CD4-positive, alpha-beta T cell (primary cell): ENCODE measurements at regions not wholly inside any gene's neighbourhood (a gene's known extent, or its start where the extent isn't known, plus 50 kb on each side); places are given as distances from the start of the nearest gene placed in this dataset.

Source experiments
- ATAC-seq: fragments of 200-7000 bp; cut with Tn5 transposase; one replicate; pipeline ENCODE4 v1.10.0; 2022; ENCODE audit warnings: mild to moderate bottlenecking; ENCODE audit not compliant: poor library complexity
- CTCF ChIA-PET: fragments of 350-600 bp; sonication (Branson Sonifier 250); formaldehyde crosslinking; loops from one replicate; lab custom pipeline; 2021; ENCODE audit warnings: antibody characterized with exemption, inconsistent platforms; lab: Charles Lee
- POLR2A ChIA-PET: fragments of 350-600 bp; sonication (Branson Sonifier 250); formaldehyde crosslinking; loops from one replicate; lab custom pipeline; 2021; ENCODE audit warnings: antibody characterized with exemption, inconsistent platforms; lab: Charles Lee
- DNase-seq, 14 experiments: peaks; one replicate each; pipeline ENCODE4 v3.0.0-alpha.2; 2013 to 2020; ENCODE audit warnings: mixed read lengths in 2 of 14
- H3K27ac ChIP-seq, 2 donors: one replicate each; pipeline versions ENCODE4 v1.5.1 to v1.7.0; 2013; ENCODE audit warnings: low read length in 2 of 2, low read depth in 1 of 2, mild to moderate bottlenecking in 1 of 2
- H3K27me3 ChIP-seq, 2 experiments: 1 replicate in 1 of 2; 2 replicates in 1 of 2; pipeline versions ENCODE4 v1.6.1 to v1.7.0; 2013; ENCODE audit warnings: low read length in 2 of 2, control low read depth in 1 of 2, mild to moderate bottlenecking in 1 of 2, moderate library complexity in 1 of 2; ENCODE audit not compliant: insufficient read depth in 2 of 2, control insufficient read depth in 1 of 2
- H3K36me3 ChIP-seq: one replicate; pipeline ENCODE4 v1.6.1; 2013; ENCODE audit warnings: low read length, control low read depth; ENCODE audit not compliant: insufficient read depth
- H3K4me1 ChIP-seq: one replicate; pipeline ENCODE4 v1.6.1; 2013; ENCODE audit warnings: low read length, control low read depth; ENCODE audit not compliant: insufficient read depth
- H3K4me3 ChIP-seq: one replicate; pipeline ENCODE4 v1.5.1; 2013; ENCODE audit warnings: mild to moderate bottlenecking, low read length, moderate library complexity
- H3K9me3 ChIP-seq, 2 experiments: 1 replicate in 1 of 2; 2 replicates in 1 of 2; pipeline versions ENCODE4 v1.6.1 to v1.7.0; 2013; ENCODE audit warnings: low read length in 2 of 2, mild to moderate bottlenecking in 2 of 2, control low read depth in 1 of 2, moderate library complexity in 1 of 2; ENCODE audit not compliant: control insufficient read depth in 1 of 2, insufficient read depth in 1 of 2
- H3K27ac Mint-ChIP-seq: one replicate; pipeline ENCODE4 v1.8.0; 2020; ENCODE audit warnings: mixed read lengths
- H3K27me3 Mint-ChIP-seq: one replicate; pipeline ENCODE4 v1.8.0; 2021; ENCODE audit warnings: mixed read lengths
- H3K36me3 Mint-ChIP-seq: one replicate; pipeline ENCODE4 v1.8.0; 2021; ENCODE audit warnings: low read depth, mixed read lengths
- H3K4me1 Mint-ChIP-seq: one replicate; pipeline ENCODE4 v1.8.0; 2021; ENCODE audit warnings: low read depth, mixed read lengths
- H3K4me3 Mint-ChIP-seq: one replicate; pipeline ENCODE4 v1.8.0; 2020; ENCODE audit warnings: mild to moderate bottlenecking, mixed read lengths
- H3K9me3 Mint-ChIP-seq: one replicate; pipeline ENCODE4 v1.8.0; 2020; ENCODE audit warnings: mixed read lengths
- intact Hi-C, 2 experiments: fragments of 100-400 bp; cut with DNase I in 1 of 2; cut with micrococcal nuclease in 1 of 2; formaldehyde crosslinking; loops; one replicate each; pipeline versions ENCODE4 v1.15.1 to v1.9.0; 2023 to 2025; cut with DNase I, micrococcal nuclease
- TF ChIP-seq, protein P1 (sequence below): fragments of 200-600 bp; IDR thresholded peaks from one replicate; pipeline ENCODE4 v1.8.0; 2022; ENCODE audit warnings: antibody characterized with exemption, mild to moderate bottlenecking

DNA sequence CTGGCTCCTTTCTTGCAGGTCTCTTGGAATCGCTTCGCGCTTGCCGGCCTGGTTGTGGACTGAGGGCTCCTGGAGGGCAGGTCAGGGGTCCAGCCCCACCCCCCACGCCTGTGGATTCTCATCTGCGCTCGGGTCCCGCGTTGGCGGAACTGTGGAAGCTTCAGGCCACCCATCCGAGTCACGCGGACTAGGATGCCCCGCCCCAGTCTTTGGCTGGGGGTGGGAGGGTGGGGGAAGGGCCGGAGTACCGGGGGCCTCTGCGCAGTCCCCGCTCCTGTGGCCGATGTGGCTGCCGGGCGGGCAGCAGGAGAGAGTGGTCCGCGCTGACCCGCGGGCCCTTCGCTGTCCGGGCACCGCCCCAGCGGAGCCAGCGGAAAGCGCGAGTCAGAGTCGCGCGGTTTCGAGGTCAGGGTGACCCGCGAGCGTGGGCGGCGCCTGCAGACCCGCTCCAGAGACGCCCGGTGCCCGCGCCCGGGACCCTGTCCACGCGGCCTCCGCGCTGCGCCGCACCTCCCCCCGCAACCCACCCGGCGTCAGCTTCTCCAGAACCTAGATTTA lies 114.2 kb downstream of the KLF13 start:
- DNase-seq (peak in 9 of 14 experiments; percentile 29 to 69 (median 51)), ATAC-seq (peak; percentile 45)
- Mint-ChIP-seq H3K27me3 (no peaks in the 10 kb centered on the region), H3K9me3 (no peaks in the 10 kb centered on the region), H3K4me3 (peak overlapping the region; percentile 75), H3K27ac (peak overlapping the region; percentile 98), H3K36me3 (no peaks in the 10 kb centered on the region), H3K4me1 (peaks cover 61% of the 10 kb centered on the region)
- H3K27ac ChIP-seq = peak overlapping the region; percentile 25 to 47
- intact Hi-C loops = no loop called here
- H3K36me3 ChIP-seq = no peaks in the 10 kb centered on the region
- POLR2A ChIA-PET = interaction anchor here (0.8 to 8.1 kb wide), 12 partner anchors 8 to 176 kb away, joined by 3 to 105 read pairs (median 5); partner anchors contain the start of gene KLF13
- H3K27me3 ChIP-seq = no peaks in the 10 kb centered on the region
- peak overlapping the region; percentile 48 for H3K4me3 ChIP-seq
- no peaks in the 10 kb centered on the region for H3K9me3 ChIP-seq
- peaks cover 68% of the 10 kb centered on the region for H3K4me1 ChIP-seq
- TF ChIP-seq, protein P1, sequence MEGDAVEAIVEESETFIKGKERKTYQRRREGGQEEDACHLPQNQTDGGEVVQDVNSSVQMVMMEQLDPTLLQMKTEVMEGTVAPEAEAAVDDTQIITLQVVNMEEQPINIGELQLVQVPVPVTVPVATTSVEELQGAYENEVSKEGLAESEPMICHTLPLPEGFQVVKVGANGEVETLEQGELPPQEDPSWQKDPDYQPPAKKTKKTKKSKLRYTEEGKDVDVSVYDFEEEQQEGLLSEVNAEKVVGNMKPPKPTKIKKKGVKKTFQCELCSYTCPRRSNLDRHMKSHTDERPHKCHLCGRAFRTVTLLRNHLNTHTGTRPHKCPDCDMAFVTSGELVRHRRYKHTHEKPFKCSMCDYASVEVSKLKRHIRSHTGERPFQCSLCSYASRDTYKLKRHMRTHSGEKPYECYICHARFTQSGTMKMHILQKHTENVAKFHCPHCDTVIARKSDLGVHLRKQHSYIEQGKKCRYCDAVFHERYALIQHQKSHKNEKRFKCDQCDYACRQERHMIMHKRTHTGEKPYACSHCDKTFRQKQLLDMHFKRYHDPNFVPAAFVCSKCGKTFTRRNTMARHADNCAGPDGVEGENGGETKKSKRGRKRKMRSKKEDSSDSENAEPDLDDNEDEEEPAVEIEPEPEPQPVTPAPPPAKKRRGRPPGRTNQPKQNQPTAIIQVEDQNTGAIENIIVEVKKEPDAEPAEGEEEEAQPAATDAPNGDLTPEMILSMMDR = no peak
- CTCF ChIA-PET = interaction anchor here (0.6 kb wide), 1 partner anchor 240 kb away, joined by 3 read pairs; no protein-coding TSS in a partner anchor

DNA sequence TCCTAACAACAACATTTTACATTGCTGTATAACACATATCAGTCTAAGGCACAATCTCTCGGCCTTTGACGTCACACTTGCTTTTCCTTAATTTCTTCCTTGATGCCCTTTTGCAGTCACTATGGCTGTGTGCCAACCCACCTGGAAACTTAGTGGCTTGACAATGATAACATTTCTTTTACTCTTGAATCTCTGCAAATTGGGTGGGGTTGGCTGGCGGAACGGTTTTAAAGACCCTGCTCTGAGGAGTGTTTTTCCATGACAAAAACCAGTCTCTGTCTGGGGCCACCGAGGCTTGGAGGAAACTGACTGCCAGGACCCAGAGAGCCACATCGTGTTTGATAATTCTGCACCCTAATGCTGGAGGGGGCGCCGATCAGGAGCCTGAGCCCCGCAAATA lies 115.6 kb downstream of the KLF13 start:
- Mint-ChIP-seq H3K9me3 (no peaks in the 10 kb centered on the region), H3K4me1 (peaks cover 47% of the 10 kb centered on the region), H3K27me3 (no peaks in the 10 kb centered on the region), H3K4me3 (peak overlapping the region; percentile 74), H3K36me3 (no peaks in the 10 kb centered on the region), H3K27ac (peak overlapping the region; percentile 57)
- no peaks in the 10 kb centered on the region for H3K9me3 ChIP-seq
- no peak overlapping the region for H3K27ac ChIP-seq
- TF ChIP-seq, protein P1 = no peak
- DNase-seq = no peak
- ChIA-PET CTCF (no interaction called here), POLR2A (no interaction called here)
- intact Hi-C loops = no loop called here
- H3K27me3 ChIP-seq = no peaks in the 10 kb centered on the region
- no peak overlapping the region for H3K4me3 ChIP-seq
- ATAC-seq = no peak
- H3K4me1 ChIP-seq = peaks cover 54% of the 10 kb centered on the region
- H3K36me3 ChIP-seq = no peaks in the 10 kb centered on the region

DNA sequence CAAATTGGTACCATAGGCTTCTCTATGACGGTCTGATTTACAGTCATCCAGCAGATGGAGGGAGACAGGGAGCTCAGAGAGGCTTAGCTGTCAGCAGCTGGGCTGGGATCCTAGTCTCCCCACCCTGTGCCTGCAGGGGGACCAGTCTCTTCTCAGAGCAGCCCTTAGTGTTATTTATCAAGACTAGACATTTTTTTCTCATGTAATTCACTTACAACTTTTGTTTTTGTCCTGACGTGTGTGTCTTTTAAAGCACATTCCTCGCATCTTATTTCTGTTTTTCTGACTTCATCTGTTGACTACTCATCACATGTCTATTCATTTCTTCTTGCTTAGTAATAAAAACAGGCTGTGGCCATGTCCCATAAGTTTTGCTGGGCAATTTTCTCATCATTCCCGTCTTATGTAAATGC lies 116.1 kb downstream of the KLF13 start:
- Mint-ChIP-seq H3K4me1 (peaks cover 42% of the 10 kb centered on the region), H3K9me3 (no peaks in the 10 kb centered on the region), H3K4me3 (peak overlapping the region; percentile 74), H3K27me3 (no peaks in the 10 kb centered on the region), H3K36me3 (no peaks in the 10 kb centered on the region), H3K27ac (peak overlapping the region; percentile 57)
- intact Hi-C loops = no loop called here
- POLR2A ChIA-PET = no interaction called here
- Histone ChIP-seq H3K27me3 (no peaks in the 10 kb centered on the region), H3K36me3 (no peaks in the 10 kb centered on the region), H3K27ac (no peak overlapping the region), H3K9me3 (no peaks in the 10 kb centered on the region), H3K4me1 (peaks cover 49% of the 10 kb centered on the region), H3K4me3 (no peak overlapping the region)
- DNase-seq = peak in 1 of 14 experiments; percentile 45
- CTCF ChIA-PET = no interaction called here
- ATAC-seq = peak; percentile 59
- TF ChIP-seq, protein P1 = no peak
